GM19238 (cell line): ENCODE measurements at regions not wholly inside any gene's neighbourhood (a gene's known extent, or its start where the extent isn't known, plus 50 kb on each side); places are given as distances from the start of the nearest gene placed in this dataset.
"Not testable (repeated sequence)": the region's sequence is repeated elsewhere in the genome, so short reads cannot be mapped to it uniquely, and the experiment has no call there.

ENCODE experiments used
- DNase-seq: peaks from one replicate; pipeline ENCODE4 v3.0.0; 2011; ENCODE audit warnings: low spot score; ENCODE audit not compliant: insufficient read length

- no peak for DNase-seq
Observed at GRCh38 chr5:86354664-86355063, 263.1 kb upstream of the COX7C start.

- no peak for DNase-seq
Observed at GRCh38 chr5:86360801-86361200, 256.9 kb upstream of the COX7C start.

- DNase-seq: no peak
Observed at GRCh38 chr5:86371061-86371460, 246.7 kb upstream of the COX7C start.

GRCh38 chr5:86374611-86375010, 243.1 kb upstream of the COX7C start:
- no peak for DNase-seq

GRCh38 chr5:86376214-86376613, 241.5 kb upstream of the COX7C start:
- no peak for DNase-seq

GRCh38 chr5:86403190-86403589, 214.6 kb upstream of the COX7C start:
- no peak for DNase-seq

GRCh38 chr5:86404256-86404655, 213.5 kb upstream of the COX7C start:
- no peak for DNase-seq

- DNase-seq: no peak
Observed at GRCh38 chr5:86407711-86408110, 210.0 kb upstream of the COX7C start.

- no peak for DNase-seq
Observed at GRCh38 chr5:86411596-86411995, 206.1 kb upstream of the COX7C start.

- no peak for DNase-seq
Observed at GRCh38 chr5:86427158-86427557, 190.6 kb upstream of the COX7C start.

- DNase-seq: no peak
Observed at GRCh38 chr5:86439593-86440110, 178.1 kb upstream of the COX7C start.

- DNase-seq: no peak
Observed at GRCh38 chr5:86442036-86442745, 175.6 kb upstream of the COX7C start.

GRCh38 chr5:86447362-86447761, 170.4 kb upstream of the COX7C start:
- DNase-seq: no peak

- no peak for DNase-seq
Observed at GRCh38 chr5:86452251-86452650, 165.5 kb upstream of the COX7C start.

- DNase-seq: no peak
Observed at GRCh38 chr5:86460519-86460918, 157.2 kb upstream of the COX7C start.

- no peak for DNase-seq
Observed at GRCh38 chr5:86461169-86461956, 156.4 kb upstream of the COX7C start.

- no peak for DNase-seq
Observed at GRCh38 chr5:86463339-86463738, 154.4 kb upstream of the COX7C start.

GRCh38 chr5:86465052-86465838, 152.5 kb upstream of the COX7C start:
- DNase-seq: no peak

GRCh38 chr5:86466721-86467120, 151.0 kb upstream of the COX7C start:
- not testable (repeated sequence) for DNase-seq

- no peak for DNase-seq
Observed at GRCh38 chr5:86482008-86482407, 135.7 kb upstream of the COX7C start.

- no peak for DNase-seq
Observed at GRCh38 chr5:86493777-86494176, 124.0 kb upstream of the COX7C start.

GRCh38 chr5:86500947-86501346, 116.8 kb upstream of the COX7C start:
- no peak for DNase-seq
